Right lobe of liver (tissue), 4 donors: ENCODE measurements at regions not wholly inside any gene's neighbourhood (a gene's known extent, or its start where the extent isn't known, plus 50 kb on each side); places are given as distances from the start of the nearest gene placed in this dataset.

Experiments
- CTCF ChIP-seq, 4 donors: fragments of 200-600 bp in 3 of 4; fragments of 450-650 bp in 1 of 4; IDR thresholded peaks; one replicate each; pipeline versions ENCODE4 v1.5.1 to v1.8.0; 2016 to 2022; ENCODE audit warnings: antibody characterized with exemption in 4 of 4, mild to moderate bottlenecking in 2 of 4
- POLR2A ChIP-seq: fragments of 450-650 bp; IDR thresholded peaks from one replicate; pipeline ENCODE4 v1.6.1; 2017; ENCODE audit warnings: antibody characterized with exemption, mild to moderate bottlenecking
- donor health status: DM: no; HTN: no; CAD: no.
- donor health status: DM: no; HTN: no; CAD: no.
- donor health status: DM: no; HTN: yes; CAD: no.

GRCh38 chr7:142511374-142511773, 237.9 kb upstream of the PRSS1 start:
- no peak for TF ChIP-seq POLR2A
- TF ChIP-seq CTCF (IDR thresholded peaks at IDR 0.05) = no peak
